HG02938 (cell line): ENCODE measurements at regions not wholly inside any gene's neighbourhood (a gene's known extent, or its start where the extent isn't known, plus 50 kb on each side); places are given as distances from the start of the nearest gene placed in this dataset.
"Not testable (repeated sequence)": the region's sequence is repeated elsewhere in the genome, so short reads cannot be mapped to it uniquely, and the experiment has no call there.

Experiments
- ATAC-seq: cut with Tn5 transposase; IDR thresholded peaks from one replicate; pipeline ENCODE4 v1.9.1; 2021; ENCODE audit warnings: mild to moderate bottlenecking, moderate library complexity; ENCODE audit not compliant: unreplicated experiment

DNA sequence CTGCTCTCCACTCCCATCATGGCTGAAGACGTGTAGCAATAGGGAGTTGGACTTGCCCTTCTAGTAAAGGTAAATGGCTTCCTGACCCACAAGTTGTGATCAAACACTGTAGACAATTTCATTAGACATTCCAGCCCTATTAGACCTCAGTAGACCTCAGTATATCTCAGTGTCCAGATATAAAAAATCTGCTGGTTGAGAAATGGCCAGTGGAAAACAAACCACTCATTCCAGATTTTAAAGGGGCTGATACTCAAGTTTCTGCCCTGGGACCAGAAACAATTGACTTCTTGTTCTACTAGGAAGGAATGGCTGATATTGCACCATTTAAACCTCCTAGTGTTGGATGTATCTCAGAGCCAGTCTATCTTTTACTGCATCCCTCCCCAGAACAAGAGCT is 613.2 kb downstream of the PDCD6IP start:
- ATAC-seq, result no peak

DNA sequence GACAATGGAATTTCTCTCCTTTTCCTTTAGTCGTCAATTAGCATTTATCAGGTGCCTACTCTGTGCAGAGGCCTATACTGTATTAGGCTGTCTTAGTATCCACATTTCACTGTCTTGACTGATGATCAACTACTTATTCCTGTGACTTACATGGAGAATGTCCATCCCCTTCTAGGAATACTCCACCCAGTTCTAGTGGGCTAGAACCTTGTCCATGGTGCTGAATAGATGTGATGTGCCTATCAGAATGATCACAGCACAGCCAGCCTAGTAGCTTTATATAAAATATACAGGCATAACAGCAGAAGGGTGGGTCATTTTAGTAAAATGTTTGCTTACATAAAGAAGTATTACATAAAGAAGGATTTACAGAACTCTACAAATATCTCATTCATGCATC is 621.4 kb downstream of the PDCD6IP start:
- no peak for ATAC-seq

DNA sequence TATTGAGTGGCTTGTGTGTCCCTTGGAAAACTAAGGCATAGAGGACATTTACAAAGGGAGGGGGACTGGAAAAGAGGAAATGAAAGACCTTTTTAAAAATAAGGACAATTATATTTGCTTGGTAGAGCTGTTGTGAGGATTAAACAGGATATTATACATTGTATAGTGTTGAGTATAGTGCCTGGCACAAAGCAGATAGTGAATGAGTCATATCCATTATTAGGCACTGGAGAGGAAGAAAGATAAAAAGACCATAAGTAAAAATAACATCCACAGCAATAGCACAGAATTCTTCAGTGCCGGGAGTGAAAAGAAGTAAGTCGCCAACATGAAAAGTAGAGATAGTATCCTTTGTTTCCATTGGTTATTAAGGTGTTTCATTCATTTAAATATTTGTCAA is 623.3 kb downstream of the PDCD6IP start:
- no peak for ATAC-seq

DNA sequence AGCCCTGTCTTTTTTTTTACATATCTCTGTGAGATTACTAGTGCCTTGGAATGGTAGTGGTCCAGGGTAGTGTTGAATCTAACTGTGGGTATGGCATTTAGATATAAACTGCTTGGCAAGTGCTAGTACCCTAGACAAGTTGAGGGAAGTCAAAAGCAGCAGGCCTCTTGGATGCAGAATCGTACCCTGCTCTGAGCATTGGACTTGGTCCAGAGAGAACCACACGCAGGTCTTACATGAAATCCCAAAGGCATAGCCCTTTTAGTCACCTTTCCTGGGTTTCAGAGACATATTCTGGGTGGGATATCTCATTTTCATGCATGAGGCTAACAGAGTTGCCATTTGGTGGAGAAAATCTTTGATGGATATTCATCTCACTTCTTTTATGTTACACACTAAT is 641.4 kb downstream of the PDCD6IP start:
- ATAC-seq, result no peak

DNA sequence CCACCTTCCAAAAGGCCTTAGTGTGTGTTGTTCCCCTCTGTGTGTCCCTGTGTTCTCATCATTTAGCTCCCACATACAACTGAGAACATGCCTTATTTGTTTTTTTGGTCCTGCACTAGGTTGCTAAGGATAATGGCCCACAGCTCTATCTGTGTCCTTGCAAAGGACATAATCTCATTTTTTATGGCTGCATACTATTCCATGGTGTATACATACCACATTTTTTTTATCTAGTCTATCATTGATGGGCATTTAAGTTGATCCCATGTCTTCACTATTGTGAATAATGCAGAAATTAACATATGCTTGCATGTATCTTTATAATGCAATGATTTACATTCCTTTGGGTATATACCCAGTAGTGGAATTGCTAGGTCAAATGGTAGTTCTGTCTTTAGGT is 645.7 kb downstream of the PDCD6IP start:
- ATAC-seq, result no peak

DNA sequence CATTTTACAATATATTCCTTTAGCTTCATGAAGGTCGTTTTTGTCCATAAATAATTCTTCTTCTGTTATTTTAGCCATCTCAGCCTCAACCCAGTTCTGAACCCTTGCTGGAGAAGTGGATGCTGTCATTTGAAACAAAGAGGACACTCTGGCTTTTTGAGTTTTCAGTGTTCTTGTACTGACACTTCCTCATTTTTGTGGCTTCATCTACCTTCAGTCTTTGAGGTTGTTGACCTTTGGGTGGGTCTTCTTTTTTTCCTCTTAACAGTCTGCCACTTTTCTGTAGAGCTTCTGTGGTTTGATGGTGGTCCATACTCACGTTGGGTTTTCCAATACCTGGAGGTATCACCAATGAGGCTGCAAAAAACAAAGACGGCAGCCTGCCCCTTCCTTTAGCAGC is 650.9 kb downstream of the PDCD6IP start:
- no peak for ATAC-seq

DNA sequence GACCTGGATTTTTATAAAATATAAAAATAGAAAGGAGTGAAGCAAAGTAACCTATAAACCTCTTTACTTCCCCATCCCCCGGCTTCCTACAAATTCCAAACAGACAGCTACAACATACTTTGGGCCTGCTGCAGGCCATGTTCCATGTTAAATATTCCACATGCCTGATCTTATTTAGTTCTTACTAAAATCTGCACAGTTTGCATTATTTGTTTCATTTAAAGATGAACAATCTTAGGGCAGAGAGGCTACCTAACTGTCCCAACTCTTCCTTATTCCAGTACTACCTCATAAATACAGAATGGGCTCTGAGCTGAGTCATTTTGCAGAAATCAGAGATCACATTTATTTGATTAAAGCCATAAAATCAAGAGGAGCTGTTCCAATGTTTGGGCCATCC is 665.0 kb downstream of the PDCD6IP start:
- no peak for ATAC-seq

DNA sequence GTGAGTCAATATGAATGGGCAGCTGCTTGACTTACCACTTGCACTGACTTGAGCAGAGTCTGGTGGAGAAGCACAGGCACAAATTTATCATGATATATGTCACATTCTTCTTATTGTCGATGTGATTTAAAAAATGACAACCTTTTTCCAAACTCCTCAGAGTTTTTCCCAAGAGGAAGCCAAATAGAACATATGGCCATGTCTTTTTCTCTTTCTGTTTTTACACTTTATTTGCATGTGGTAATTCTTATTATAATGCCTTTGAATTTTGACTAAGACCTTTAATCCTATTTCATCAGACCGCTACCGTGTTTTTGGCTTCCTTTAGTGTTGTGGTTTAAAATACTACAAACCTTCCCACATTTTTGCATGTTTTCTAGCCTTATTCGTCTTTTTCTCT is 666.2 kb downstream of the PDCD6IP start:
- ATAC-seq, result no peak

DNA sequence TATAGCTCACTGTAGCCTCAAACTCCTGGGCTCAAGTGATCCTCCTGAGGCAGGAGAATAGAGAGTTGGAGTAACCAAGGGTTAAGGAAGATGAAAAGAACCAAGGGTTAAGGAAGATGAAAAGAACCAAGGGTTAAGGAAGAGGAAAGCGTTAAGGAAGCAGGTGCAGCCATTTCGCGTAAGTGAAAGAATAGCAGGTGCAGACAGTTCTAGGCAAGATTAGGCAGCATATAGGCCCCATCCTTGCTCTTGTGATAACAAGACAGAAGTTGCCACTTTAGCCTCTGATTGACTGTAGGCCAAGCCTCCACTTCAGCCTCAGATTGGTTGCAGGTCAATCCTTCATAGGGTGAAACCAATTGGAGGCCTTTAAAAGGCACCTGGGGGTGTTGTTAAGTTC is 677.4 kb downstream of the PDCD6IP start:
- ATAC-seq, result no peak

DNA sequence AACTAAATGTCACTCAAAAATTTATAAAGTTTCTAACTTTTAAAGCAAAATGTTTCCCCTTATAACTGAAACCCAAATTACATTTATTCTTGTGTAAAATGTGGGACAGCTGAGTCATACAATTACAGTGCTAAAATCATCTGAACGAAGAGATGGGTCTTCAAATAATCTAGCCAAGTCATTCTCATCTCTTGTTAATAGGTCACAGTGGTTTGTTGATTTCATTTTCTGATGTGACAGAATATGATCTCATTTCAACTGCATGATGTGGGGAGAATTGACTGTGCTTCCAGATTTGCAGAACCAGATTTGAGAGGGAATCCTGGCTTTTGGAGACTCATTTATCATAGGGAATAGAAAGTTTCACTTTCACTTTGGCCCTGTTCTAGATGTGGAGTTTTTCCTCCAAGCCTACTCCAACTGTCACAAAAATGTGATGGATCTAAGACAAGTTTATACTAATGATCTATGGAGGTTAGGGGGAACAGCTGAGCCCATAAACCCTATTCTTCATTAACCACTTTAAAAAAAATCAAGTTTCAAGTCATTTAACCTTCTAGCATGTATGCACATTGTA is 685.0 kb downstream of the PDCD6IP start:
- no peak for ATAC-seq

DNA sequence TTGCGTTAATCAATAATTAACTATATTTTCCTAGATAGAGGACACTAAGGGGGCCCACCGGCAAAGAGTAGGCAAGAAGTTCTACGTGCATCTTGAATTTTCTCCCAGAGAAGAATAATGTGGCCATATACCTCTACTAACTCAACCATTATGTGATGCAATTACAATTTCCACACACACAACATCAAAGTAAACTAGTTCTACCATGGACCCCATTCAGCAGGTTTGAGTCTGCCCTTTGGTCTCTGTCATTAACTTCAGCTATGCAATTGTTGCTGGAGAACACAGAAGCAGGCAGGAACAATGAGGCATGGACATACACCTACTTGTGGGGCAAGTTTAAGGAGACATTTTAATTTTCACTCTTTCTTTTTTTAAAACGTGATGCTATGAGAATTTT is 705.9 kb downstream of the PDCD6IP start:
- no peak for ATAC-seq

DNA sequence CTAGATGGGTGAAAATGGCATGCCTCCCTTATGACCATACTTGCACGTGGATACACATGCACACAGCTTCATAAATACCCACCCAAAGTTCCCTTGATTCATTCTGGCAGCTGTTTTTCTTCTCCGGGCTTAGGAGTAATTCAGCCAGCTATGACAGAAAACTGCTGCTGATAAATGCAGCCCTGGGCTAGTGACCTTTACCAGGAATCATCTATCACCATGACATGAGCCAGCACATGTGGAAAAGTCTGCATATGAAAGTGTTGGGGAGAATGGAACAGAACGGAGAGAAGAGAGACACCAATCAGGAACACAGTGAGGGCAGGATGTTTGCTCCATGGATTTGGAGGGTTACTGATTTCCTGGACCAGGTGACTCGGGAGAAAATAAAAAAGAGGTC is 706.3 kb downstream of the PDCD6IP start:
- no peak for ATAC-seq

DNA sequence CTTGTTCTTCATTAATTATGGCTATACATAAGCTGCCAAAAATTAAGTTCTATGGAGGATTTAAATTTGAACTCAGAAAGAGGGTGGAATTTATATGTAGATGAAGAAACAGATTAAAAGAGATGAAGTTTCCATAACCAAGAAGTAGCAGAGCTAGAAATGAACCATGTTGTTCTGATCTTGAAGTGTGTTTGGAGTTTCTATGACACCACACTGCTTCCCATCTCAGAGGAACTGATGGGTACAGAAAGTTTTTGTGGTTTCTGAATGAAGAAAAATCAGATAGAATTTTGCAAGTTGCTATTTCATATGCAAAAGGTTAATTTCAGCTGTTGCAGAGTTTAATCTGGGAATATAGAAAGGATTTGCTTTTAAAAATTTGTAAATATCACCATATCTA is 710.3 kb downstream of the PDCD6IP start:
- ATAC-seq, result no peak

DNA sequence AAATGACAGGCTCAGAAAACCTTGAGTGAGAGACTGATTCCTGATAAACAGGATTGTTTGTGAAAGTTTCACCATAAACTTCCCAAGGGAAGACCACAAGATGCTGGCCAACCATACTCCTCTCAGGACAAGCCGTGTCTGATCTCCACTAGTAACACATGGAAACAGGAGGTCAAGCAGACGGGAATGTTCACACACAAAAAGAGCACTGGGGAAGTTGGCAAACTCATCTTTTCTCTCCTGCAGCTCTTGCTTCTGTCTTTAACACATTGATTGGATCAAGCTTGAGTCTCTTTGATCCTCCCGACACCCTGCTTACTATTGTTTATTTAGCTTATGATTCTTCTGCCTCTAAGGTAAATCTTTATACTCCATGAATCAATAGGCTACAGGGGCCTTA is 713.5 kb downstream of the PDCD6IP start:
- no peak for ATAC-seq

DNA sequence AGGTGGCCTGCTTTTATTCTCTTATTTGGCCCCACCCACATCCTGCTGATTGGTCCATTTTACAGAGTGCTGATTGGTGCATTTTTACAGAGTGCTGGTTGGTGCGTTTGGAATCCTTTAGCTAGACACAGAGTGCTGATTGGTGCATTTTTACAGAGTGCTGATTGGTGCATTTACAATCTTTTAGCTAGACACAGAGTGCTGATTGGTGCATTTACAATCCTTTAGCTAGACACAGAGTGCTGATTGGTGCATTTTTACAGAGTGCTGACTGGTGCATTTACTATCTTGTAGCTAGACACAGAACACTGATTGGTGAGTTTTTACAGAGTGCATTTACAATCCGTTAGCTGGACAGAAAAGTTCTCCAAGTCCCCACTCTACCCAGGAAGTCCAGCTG is 720.6 kb downstream of the PDCD6IP start:
- not testable (repeated sequence) for ATAC-seq

DNA sequence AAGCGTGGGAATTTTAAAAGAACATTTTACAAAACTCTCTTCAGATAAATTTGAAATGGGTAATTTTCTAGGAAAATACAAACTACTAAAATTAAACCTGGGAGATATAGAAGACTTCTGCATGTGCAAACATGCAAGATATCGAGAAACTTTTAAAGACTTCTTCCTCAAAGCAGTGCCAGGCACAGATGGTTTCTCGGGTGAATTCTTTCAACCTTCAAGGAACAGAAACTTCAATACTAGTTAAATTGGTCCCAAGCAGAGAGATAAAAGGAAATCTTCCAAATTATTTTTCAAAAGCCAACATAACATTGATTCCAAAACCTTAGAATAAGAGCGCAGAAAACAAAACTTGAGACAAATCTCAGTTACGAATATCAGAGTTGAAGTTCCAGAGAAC is 732.7 kb downstream of the PDCD6IP start:
- ATAC-seq, result no peak

DNA sequence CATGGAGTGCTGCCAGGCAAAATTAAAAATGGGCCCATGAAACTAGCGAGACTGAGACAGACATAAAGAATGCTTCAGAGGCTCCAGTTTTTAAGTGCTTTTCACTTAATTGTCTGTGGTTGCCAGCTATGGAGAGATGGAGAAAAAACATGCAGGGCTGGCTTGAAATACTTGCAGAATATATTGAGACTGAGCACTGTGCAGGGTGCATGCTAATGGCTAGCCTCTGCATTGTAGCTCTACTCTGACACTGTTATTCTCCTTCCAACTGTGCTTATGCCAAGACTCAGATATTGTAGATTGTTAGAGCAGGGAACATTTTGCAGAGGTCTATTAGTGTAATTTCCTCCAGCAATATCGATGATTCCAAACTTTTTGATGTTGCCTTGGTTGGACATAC is 735.0 kb downstream of the PDCD6IP start:
- ATAC-seq, result no peak

DNA sequence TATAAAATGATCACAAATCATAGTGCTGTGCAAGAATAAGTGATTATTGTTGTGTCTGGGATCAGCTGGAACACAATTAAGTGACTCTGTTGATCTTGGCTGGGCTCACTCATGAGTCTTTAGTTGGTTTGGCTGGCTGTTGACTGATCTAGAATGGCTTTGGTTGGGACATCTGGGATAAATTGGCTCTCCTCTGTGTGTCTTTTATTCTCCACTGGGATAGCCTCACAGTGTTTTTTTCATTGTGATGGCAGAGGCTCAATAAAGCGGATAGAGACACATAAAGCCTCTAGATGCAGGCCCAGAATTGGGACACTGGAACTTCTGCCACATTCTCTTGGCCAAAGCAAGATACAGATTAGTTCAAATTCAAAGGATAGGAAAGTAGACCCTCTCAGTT is 735.6 kb downstream of the PDCD6IP start:
- ATAC-seq, result no peak

DNA sequence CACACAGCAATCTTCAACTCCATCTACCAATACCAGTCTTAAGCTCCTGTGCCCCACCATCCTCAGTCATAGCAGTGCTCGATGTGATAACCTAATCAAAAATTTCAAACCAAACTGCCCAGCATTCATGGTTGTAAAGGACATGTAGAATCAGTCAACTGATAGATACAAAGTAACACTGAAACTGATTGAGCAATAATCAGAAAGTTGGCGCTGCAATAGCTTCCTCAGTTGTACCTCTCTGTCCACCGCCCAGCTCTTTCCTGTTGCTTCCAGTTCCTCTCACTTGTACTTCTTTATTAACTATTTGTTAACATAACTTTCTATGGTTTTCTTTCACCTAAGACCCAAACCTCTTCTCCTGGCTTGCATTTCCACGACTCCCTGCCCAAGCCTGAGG is 745.7 kb downstream of the PDCD6IP start:
- ATAC-seq, result no peak

DNA sequence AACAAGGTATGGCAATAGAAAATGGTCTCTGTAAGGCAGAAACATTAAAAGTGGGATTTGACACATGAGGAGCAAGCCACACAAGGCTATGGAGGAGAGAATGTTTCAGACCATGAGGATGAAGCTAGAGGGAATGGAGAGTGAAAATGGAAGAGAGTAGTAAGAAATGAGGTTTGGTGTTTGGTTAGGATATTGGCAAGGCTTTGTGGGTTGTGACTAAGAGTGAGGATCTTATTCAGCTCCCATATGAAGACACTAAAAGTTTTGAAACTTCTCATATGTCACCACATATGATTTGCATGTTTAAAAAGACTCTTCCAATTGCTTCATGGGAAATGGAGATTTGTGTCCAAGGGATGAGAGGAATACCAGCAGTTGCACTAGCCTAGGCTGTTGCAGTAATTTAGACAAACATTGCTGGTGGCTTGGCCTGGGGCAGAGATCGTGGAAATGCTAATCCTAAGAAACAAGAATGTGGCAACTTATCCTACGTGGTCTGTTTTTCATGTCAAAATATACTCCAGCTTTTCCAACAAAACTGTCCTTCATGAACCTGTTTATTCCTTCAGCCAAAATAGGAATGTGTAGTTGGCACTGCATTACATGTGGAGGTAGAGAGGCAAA is 749.0 kb downstream of the PDCD6IP start:
- no peak for ATAC-seq

DNA sequence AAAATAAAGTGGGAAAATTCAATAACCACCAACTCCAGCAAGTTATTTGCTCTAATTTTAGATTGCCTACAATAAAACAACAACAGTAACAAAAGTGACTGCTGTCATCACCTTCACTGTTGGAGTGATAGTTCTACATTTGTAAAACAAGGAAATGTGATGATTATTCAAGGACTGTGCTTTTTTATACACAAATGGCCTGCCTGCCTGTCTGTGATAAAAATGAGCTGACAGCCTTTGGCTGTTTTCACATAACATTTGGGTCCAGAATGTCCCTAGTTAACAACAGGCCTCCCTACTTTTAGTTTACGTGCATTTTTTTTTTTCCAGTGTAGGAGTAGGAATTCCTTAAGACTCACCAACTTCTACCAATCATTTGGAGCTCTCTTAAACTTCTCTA is 768.8 kb downstream of the PDCD6IP start:
- ATAC-seq, result no peak

DNA sequence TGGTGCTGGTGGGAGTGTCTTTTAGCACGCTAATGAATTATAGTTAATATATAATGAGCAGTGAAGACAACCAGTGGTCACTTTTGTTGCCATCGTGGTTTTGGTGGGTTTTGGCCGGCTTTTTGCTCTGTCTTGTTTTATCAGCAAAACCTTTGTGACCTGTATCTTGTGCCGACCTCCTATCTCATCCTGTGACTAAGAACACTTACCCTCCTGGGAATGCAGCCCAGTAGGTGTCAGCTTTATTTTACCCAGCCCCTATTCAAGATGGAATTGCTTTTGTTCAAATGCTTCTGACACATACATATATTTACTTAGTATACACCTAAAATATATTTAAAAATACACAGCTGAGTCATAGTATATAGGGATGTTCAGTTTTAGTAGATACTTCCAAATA is 770.3 kb downstream of the PDCD6IP start:
- no peak for ATAC-seq

DNA sequence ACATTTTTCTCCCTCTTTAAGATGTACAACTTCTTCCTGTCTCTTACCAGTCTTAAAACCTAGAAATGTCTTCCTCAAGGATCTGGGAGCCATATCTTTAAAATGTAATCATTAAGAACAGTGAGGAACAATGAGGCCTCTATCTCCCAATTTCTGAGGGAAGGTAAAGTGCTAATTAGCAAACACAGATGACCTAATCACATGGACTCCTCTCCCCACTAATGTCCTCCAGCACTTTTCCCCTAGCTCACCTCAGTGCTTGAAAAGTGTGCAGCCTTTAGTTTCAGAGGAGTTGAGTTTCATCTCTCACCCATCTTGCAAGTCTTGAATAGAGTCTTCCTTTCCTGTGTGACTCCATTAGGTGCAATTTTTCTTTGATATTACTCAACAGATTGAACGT is 771.0 kb downstream of the PDCD6IP start:
- no peak for ATAC-seq
